ENCODE measurements at regions not wholly inside any gene's neighbourhood (a gene's known extent, or its start where the extent isn't known, plus 50 kb on each side); places are given as distances from the start of the nearest gene placed in this dataset.
"Not testable (repeated sequence)": the region's sequence is repeated elsewhere in the genome, so short reads cannot be mapped to it uniquely, and the experiment has no call there.

DNA sequence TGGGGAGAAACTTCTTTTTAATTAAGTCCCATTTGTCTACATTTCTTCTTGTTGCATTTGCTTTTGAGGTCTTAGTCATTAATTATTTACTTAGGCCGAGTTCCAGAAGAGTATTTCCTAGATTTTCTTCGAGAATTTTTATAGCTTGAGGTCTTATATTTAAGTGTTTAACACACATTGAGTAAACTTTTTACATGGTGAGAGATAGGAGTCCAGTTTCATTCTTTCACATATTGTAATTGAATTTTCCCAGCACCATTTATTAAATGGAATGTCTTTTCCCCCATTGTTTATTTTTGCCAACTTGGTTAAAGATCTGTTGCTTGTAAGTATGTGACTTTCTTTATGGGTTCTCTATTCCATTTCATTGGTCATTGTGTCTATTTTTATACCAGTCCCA, 1344.0 kb upstream of the RAG2 start:
- no peak for DNase-seq

DNA sequence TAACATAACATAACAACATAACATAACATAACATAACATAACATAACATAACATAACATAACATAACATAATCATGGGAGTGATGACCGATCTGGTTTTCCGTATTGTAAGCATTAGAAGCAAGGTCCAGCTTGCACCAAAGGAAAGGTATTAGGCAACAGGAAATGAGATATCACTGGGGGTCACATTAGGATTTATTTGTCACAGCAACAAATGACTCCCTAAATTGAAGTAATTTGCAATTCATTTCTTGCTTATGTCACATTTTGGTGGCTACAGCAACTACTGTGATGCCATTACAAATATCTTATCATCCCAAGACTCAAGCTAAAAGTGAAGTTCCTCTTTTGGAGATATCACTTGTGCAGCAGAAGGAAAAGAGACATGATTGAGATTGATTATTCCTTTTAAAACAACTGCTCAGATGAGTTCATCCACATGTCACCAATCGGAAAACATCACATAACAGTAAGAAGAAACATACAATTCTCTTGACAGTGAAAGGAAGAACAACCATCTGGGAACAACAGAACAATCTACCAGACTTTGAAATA, 1331.1 kb upstream of the RAG2 start:
- no peak for DNase-seq

DNA sequence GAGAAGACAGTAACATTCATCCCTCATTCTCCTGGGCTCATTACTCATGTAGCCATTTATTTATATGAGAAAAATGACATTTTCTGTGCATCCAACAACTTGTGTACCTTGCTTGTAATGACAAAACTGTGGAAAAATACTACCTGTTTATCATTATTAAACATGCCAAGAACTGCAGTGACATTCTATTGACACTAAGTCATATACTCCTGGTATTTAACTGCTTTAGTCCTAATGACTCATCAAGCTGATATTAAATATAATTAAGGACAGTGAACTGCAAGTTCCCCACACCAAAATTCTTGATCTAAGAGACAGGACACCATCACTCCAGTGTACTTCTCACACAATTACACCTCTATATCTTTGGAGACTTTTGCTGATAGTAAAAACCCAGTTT, 1328.7 kb upstream of the RAG2 start:
- no peak for DNase-seq

DNA sequence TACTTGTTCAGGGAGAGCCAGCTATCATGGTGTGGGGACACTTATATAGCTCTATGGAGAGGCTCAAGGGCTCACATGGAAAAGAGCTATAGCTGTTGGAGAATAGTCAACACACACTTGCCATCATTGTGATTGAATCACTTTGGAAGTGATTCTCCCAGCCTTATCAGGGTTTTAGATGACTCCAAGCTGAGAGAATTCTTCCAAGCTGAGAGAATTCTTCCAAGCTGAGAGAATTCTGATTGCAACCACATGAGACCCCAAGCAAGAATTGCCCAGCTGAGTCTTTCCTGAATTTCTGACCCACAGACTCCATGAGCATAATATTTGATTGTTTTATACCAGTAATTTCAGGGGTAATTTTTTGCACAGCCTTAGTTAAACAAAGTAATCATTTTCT, 1318.3 kb upstream of the RAG2 start:
- no peak for DNase-seq

DNA sequence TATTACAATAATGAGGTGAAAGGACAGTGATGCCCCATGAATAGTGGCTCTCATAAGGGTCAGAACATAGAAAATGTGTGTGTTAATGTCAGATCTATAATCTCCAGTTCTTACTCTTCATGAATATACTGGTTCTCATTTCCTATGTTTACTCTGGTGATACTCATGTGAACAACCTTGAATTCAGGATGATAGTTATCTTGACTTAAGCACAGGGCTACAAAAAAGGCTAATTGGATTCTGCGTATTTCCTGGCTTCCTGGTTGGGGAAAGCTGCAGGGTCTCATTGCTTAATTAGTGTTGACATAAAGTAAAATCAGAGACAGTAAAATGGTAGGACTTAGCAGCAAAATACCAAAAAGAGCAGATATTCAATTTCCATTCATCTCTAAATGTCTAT, 1316.8 kb upstream of the RAG2 start:
- DNase-seq = no peak

DNA sequence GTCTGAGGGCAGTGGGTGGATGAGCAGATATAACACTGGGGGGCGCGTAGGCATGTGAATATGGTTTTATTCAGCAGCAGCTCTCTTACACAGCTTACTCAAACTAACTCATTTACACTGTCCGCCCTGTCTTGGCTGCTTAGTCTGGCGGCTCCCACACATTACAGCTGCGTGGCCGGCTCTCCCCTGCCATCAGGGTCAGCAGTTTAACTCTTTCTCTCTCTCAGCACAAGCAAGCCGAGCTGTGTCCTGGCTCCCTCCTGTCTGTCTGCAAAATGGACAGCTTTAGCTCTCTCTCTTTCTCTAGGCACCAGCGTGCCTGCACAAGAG, 1310.1 kb upstream of the RAG2 start:
- no peak for DNase-seq

DNA sequence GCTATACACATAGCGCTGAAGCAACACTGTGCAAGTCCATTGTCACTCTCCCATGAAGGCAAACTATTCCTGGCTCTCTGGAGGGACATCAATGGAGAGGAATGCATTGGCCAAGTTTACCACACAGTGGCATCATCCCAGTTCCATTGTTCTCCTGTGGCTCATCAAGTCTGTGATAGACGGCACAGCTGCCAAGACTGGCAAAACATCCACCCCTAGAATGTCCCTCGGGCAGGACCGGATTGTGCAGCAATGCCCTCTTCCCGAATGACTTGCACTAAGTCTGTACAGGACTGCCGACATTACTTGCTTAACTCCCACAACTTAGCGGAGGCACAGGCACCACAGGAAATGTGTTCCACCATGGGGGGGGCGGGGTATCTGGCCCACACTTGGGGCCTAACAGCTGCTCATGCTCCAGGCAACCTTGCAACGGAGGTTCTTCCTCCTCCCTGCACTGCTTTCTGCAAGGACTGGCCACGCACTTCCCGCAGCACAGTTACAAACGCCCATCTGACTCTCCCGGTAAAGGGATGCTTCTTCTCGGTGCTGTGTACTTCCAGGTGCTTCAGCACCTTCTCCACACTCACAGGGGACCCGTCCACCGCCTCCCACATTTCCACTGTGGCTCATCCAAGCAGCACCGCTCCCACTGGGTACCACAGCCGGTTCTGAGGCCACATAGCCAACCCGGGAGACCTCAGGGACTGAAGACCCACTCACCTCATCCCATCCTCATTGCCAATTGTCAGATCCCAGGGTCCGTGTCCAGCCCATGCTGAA, 1309.6 kb upstream of the RAG2 start:
- DNase-seq = peak in 1 of 56 donors; percentile 1

DNA sequence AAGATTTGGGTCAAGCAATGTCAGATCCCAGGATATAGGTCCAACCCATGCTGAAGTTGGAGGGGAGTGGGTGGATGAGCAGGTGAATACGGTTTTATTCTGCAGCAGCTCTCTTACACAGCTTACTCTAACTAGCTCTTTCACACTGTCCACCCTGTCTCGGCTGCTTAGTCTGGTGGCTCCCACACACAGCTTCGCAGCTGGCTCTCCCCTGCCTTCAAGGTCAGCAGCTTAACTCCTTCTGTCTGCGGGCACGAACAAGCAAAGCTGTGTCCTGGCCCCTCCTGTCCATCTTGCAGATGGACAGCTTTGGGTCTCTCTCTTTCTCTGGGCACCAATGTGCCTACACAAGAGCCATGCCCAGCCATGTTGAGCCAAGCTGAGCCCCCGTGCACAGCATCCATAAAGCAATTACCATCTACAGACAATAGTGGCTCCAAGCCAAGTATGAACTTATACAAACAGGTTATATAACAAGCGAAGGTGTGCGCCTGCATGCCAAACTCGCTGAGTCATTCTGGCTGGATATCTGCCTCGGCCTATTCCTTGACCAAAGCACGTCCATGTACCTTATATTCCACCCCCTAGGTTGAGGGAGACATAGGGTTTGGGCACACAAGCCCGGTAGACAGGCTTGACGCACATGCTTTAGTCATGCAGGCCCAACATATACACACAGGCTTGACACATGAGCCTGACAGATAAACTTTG, 1307.8 kb upstream of the RAG2 start:
- peak in 1 of 56 donors; percentile 0 for DNase-seq

DNA sequence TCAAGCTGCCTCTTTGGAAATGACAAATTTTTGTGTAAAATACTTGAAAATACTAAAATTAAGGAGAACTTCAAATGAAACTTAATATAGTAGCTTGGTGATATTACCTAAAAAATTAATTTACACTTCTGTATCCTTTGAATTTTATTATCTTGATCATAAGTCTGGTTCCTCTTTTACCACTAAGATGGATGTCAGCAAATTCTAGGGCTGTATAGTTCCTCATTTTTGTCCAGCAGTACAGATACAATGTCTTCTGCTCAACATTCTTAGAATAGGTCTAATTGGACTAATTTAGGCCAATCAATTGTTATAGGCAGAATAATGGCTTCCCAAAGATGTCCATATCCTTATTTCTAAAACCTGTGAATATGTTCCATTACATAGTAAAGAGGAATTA, 1298.0 kb upstream of the RAG2 start:
- no peak for DNase-seq

DNA sequence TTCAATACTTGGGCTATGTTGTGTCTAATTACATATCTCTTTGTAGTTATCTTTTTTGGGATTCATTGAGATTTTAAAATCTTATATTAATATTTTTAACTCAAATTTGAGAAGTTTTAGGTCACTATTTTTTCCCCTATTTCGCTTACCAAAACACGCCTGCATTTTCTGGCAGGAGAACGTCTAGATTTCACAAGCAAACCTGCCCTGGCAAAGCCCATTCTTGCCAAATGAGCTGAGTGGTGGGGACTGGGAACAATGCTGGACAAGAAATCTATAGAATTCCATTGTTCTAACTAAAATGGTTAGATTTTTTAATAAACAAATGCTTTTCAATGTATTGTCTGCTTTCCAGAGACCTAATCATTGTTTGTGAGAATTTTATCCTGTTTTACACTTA, 1283.7 kb upstream of the RAG2 start:
- no peak for DNase-seq

DNA sequence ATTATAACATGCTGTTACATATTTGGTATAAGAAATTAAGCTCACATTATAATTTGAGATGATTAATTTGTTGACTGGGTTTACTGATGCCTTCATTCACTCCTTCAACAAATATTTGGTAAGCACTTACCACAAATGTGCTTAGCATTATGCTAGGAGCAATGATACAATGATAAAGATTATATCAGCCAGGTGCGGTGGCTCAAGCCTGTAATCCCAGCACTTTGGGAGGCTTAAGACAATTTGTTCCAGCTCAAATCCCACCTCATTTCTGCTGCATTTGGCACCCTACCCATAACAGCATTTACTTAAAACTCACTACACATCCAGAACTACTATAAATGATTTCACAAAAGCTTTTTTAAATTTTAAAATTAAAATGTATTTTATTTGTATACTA, 1263.6 kb upstream of the RAG2 start:
- no peak for DNase-seq

DNA sequence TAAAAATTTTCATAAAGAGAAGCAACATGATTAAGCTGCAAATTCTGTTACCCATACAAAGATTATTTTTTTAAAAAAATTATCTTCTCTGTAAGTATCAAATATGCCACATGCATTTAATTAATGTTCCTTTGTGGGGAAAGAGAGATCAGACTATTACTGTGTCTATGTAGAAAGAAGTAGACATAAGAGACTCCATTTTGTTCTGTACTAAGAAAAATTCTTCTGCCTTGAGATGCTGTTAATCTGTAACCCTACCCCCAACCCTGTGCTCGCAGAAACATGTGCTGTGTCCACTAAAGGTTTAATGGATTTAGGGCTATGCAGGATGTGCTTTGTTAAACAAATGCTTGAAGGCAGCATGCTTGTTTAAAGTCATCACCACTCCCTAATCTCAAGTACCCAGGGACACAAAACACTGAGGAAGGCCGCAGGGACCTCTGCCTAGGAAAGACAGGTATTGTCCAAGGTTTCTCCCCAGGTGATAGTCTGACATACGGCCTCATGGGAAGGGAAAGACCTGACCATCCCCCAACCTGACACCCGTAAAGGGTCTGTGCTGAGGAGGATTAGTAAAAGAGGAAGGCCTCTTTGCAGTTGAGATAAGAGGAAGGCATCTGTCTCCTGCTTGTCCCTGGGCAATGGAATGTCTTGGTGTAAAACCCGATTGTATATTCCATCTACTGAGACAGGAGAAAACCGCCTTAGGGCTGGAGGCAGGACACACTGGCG, 1260.9 kb upstream of the RAG2 start:
- DNase-seq = not testable (repeated sequence)

DNA sequence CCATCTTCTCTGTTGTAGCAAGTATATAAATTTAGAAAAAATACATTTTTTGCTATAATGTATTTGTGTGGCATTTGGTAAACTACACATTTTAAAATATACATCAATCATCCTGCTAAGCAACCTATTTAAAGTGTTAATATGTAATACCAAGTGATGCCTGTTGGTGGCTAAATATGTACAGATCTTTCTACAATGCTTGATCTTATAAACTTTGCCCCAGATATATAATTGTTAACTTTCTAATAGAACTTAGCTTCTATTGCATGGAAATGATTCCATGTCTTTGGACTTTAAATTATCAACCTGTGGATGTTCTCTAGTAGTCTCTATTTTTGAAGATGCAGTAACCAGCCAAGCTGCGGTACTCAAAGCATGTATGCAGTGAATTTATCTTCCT, 1260.4 kb upstream of the RAG2 start:
- DNase-seq = no peak

DNA sequence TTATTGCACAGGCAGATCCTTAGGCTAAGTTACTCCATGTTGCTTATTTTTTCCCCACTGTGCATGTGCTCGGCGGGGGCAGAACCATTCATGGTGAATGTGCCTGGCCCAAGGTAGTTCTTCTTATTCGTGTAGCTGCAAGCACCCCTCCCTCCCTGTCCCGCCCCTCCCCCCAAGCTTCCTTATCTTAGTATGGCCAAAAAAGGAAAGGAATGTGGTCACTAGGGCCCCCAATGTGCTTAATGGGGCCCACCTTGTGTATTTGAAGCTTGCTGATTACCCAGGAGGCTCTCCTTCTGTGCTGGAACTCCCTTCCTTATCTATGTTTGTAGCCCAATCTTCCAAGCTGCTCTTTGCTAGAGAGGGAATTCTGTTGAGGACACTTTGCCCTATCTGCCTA, 1259.7 kb upstream of the RAG2 start:
- DNase-seq = no peak

DNA sequence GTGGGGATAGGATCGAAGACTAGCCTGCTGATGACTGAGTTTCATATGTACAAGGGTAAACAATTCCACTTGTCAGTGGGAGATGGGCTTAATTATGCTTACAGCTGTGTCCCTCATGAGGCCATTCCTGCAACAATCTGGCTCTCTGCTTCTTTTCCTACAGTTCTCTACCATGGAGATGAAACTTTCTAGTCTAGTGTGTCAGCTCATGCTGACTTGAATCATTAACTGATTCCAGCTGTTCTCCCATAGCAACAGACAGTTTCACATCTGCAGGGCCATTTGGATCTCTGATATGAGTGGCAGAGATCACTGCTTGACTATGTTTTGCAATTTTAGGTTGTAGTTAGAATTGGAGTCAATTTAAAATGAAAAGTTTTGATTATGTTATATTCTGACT, 1251.7 kb upstream of the RAG2 start:
- no peak for DNase-seq

DNA sequence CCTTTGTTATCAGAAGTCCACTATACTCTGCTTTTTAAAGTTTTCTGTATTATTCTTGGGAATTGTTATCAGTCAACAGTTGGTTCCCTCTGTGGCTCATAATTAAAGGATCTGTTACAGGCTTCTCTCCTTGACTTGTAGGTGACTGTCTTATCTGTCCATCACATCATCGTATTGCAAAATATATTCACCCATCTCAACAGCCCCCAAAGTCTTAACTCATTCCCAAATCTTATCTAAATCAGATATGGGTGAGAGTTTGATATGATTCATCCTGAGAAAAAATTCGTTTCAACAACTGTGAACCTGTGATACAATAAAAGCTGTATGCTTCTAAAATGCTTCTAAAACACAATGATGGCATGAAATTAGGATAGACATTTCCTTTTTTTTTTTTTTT, 1245.6 kb upstream of the RAG2 start:
- DNase-seq = no peak

DNA sequence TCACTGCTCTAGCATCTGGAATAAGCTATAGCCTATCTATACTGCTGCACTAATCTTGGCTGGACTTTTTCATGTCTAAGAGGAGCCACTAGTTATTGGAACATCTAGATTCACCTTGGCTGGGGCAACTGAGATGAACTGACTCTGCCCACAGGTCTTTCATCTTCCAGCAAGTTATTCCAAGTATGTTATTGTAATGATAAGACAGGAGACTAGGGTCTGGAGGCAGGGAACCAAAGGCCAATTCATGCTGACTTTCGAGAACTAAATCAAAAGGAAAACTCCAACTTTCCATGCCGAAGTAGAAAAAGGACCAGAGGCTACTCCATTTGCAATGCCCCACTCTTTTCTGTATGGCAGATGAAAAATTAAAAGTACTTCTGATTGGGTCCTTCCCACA, 1243.0 kb upstream of the RAG2 start:
- DNase-seq = no peak

DNA sequence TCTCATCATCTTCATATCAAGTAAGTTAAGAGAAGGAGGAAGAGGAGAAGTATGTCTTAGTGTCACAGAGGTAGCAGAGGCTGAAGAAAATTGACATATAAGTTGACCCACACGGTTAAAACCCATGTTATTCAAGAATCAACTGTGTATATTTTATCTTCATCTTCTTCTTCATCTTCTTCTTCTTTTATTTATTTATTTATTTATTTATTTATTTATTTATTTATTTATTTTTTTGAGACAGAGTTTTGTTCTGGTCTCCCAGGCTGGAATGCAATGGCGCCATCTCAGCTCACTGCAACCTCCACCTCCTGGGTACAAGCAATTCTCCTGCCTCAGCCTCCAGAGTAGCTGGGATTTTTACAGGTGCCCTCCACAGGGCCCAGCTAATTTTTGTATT, 1242.3 kb upstream of the RAG2 start:
- not testable (repeated sequence) for DNase-seq

DNA sequence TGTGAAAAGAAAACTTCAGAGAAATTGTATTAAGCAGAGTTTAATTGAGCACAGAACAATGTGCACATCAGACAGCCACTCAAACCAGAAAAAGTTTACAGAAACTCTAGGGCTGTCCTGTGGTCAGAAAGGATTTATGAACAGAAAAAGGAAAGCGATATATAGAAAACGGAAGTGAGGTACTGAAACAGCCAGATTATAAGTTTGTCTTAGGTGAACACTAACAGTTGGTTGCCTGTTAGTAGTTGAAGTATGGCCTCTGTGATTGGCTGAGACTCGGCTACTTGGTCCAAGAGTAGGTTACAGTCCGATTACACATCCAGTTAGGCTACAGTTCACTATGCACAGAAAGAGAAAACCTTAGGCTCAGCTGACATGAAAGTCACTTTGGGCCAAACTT, 1232.5 kb upstream of the RAG2 start:
- no peak for DNase-seq

DNA sequence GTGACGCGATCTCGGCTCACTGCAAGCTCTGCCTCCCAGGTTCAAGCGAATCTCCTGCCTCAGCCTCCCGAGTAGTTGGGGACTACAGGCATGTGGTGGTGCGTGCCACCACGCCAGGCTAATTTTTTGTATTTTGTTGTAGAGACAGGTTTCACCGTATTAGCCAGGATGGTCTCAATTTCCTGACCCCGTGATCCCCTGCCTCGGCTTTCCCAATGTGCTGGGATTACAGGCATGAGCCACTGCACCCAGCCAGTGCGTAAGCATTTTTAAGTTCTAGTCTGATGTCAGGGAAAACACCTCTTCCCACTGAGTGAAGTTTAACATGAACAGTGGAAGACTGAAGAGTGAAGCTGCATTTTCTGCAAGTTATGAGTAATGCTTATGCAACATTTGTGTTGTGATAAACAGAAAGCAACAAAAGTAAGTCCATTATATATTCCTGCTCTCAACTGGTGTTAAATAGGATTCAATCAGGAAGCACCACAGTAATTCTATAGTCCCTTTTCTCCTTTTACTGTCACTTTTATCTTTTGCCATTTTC, 1219.8 kb upstream of the RAG2 start:
- no peak for DNase-seq

DNA sequence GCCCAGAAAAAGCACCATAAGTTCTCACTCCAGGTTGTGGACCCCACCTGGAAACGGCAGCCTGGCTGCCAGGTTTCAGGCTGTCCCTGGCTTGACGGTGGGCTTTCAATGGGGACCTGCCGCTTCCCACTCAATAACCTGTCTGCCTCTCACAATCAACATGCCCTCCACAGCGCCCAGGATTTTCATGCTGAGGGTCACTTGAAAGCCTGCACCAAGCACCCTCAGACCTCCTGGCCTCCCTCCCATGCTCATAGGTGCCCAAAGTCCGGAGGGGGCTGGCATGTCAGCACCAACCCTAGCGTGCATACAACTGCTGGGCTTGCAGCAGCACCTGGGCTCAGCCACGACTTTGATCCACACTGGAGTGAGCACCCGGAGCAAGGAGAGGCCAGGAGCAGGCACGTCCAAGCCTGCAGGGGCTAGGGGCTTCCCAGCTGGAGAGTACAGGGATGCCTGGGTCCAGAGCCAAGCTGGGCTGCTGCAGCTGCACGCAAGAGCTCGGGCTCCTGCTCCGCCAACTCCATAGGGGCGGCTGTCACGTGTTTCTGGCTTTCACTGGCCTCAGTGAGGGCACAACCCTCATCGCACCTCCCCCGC, 1214.3 kb upstream of the RAG2 start:
- no peak for DNase-seq

DNA sequence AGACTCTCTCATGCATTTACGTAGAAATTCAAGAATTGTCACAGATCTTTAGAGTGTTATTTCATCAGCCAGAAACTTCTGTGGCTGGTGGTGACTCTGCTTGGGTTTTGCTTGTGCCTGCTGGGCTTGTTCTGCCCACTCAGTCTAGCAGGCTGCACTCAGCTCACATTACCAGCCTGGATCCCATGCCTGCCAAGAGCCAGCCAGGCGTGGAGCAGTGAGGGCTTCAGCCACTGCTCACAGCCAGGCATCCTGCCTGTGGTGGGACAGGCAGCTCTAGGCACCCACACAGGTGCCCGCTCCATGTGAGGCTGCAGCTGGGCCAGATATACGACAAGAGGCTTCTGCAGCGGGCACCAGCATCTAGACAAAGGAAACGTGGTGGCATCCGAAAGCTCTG, 1213.3 kb upstream of the RAG2 start:
- no peak for DNase-seq

Data from amygdala (tissue), 56 donors.